ENCODE measurements at regions not wholly inside any gene's neighbourhood (a gene's known extent, or its start where the extent isn't known, plus 50 kb on each side); places are given as distances from the start of the nearest gene placed in this dataset.
"Not testable (repeated sequence)": the region's sequence is repeated elsewhere in the genome, so short reads cannot be mapped to it uniquely, and the experiment has no call there.

DNA sequence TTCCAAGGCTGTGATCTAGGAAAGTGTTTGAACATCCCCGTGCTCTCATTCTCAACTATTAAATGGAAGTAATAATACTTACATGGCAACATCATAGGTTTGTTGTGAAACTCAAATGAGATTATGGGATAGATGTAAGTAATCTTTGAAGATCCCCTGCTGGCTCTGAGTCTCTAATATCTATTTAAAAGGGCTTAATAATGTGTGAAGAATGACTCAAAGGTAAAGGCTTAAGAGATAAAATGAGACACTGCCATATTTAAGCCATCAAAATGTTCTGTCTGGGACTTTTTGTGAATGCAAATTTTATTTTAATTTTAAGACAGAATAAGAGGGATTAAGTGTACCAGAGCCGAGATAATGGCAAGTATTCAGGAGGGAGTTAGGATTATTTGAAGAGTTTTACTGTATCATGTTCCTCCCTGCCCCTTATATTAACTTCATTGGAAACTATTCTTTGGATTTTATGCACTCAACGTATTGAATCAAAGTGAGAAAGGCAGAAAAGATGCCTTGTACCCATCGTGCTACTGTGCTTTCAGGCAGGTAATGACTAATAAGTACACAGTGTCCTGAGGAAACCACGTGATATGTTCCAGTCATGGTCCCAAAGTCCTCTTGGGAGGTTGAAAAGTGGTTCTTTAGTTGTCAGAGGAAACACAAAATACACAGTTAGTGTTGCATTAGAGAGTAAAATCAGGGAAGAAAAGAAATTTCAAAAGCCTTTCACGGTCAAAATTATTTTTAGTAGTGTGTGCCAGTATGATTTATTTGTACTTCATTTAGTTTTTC, 192.4 kb downstream of the RBM46 start:
- peak; percentile 51 for DNase-seq (ENCODE audit: low read depth)
- no peak overlapping the region for H3K4me3 ChIP-seq (ENCODE audit: low read depth, low read length)

DNA sequence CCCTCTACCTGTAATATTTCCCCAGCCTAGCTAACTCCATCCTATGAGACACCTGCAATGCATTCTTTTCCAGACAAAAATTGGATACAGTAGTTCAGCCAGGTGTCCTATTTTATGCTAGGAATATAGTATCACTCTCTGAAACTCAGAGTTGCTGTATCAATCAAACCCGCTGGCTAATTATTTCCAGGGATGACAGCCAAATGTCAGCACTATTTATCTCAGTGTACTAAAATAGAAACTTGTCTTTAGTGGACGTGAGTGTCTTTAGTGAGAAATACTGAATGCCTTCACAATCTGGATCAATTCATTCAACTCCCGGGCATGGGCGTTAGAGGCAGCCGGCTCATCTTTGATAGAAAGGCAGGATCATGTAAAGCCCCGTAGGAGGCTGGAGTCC, 196.2 kb downstream of the RBM46 start:
- no peak for DNase-seq (ENCODE audit: low read depth)
- no peak overlapping the region for H3K4me3 ChIP-seq (ENCODE audit: low read depth, low read length)

DNA sequence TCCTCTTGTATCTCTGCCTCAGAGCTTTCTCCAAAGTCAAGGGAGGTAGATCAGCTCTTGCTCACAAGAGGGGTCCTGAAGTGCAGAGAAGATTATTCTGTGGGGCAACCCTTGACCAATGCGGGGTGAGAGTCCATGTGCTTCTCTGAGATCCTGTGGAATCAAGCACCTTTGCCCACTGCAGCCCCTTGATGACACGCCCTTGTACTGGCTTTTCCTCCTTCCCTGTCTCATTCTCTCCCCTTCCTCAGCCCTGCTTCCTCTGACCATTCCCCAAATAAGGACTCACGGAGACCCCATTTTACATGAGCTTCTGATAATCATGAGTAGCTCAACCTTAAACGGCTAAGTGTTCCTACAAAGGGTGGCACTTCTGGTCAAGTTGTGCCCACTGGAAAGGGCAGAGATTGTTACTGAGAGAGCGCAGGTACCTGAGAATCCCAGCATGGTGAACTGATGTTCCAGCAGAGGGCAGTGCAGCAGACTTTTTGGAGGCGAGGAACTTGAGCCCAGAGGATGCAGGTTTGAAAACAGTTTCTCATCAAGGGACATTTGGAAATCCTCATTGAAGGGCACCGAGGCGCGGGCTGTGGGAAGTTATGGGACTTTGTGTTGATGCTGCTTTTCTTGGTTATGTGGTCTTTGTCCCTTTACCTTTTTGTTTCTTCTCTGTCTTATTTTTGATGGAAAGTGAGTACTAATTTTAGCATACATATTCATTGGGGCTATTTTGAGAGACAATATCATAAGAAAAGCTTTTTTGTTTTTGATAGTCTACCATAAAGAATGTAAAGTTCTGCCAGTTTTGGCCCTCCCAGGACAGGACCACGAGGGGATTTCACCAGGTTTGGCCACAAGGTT, 201.3 kb downstream of the RBM46 start:
- no peak overlapping the region for H3K4me3 ChIP-seq (ENCODE audit: low read depth, low read length)
- peak; percentile 30 for DNase-seq (ENCODE audit: low read depth)

DNA sequence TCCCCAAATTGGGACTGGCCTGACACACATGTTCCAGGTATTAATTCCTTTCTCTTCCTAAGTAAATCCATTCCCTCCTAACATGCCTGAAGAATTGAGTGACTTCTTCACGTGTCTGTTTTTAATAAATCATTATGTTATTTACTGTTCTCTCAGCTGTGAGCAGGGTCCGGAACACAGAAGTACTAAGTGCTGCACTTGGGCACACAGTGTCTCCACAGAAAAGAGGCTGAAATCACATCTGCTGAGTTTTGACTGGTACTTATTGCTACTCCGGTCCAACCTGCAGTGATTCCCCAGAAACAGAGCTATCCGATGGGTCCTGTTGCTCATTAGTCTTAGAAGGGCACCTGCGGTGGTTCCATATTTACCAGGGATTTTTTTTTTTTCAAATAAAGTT, 202.6 kb downstream of the RBM46 start:
- H3K4me3 ChIP-seq (ENCODE audit: low read depth, low read length): no peak overlapping the region
- no peak for DNase-seq (ENCODE audit: low read depth)

DNA sequence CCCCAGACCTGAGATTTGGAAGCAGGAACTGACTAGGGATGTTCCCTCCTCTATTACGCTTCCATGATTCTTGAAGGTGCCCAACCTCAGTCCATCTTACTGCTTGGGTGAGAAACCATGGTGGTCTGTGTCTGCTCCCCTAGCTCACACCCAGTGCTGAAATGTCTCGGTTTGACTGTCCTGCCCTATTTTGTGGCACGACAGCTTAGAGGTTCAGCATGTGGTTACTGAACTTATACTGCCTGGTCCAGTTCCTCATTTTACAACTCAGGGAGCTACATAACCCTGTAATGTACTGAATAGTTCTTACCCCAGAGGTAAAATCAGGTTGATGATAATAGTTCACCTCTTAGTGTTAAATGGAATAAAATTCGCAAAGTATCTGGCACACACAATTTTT, 203.1 kb downstream of the RBM46 start:
- no peak overlapping the region for H3K4me3 ChIP-seq (ENCODE audit: low read depth, low read length)
- DNase-seq (ENCODE audit: low read depth): no peak

DNA sequence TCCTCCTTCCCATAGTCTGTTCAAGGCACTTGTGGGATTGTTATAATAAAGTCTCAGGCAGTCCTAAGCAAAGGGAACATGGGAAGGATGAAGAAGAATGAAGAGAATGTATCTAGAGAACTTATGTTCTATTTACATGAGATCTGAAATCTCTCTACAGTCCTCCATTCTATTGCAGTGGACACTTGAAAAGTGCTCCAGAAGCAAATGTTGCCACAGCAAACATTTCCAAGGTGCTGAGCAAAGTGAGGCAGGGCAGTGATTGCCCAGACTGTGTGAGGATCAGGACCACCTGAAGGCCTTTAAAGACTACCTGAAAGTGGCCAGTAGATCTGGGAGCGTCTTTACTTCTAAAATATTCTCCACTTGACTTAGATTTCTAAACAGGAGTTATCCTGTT, 203.5 kb downstream of the RBM46 start:
- no peak overlapping the region for H3K4me3 ChIP-seq (ENCODE audit: low read depth, low read length)
- DNase-seq (ENCODE audit: low read depth): no peak

DNA sequence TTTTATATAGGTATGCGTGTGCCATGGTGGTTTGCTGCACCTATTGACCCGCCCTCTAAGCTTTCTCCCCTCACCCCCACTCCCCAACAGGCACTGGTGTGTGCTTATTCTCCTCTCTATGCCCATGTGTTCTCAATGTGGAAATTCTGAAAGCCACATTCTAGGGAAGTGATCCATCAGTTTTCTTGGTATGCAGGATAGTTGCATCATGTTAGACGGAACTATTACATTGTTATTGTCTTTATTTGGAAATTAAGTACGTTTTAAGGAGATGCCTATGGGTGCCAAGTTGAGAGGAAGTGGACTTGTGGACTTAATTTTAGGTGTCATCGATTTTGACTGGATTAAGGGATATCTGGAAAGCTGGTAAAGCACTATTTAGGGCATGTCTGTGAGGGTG, 204.6 kb downstream of the RBM46 start:
- DNase-seq (ENCODE audit: low read depth): peak; percentile 64

DNA sequence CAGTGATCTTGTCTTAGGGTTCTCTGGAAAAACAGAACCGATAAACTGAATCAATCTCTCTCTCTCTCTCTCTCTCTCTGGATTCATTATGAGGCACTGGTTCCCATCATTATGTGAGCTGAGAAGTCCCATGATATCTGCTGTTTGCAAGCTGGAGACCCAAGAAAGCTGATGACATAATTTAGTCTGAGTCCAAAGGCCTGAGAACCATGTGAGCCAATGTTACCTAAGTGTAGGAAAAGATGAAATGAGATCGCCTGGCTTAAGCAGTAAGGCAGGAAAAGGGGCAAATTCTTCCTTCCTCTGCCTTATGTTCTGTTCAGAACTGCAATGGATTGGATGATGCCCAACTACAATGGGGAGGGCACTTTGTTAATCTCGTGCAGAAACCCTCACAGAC, 207.4 kb downstream of the RBM46 start:
- no peak overlapping the region for H3K4me3 ChIP-seq (ENCODE audit: low read depth, low read length)
- no peak for DNase-seq (ENCODE audit: low read depth)

More for the DNA sequence above, 204.6 kb downstream of the RBM46 start:
- H3K4me3 ChIP-seq (ENCODE audit: low read depth, low read length): no peak overlapping the region

DNA sequence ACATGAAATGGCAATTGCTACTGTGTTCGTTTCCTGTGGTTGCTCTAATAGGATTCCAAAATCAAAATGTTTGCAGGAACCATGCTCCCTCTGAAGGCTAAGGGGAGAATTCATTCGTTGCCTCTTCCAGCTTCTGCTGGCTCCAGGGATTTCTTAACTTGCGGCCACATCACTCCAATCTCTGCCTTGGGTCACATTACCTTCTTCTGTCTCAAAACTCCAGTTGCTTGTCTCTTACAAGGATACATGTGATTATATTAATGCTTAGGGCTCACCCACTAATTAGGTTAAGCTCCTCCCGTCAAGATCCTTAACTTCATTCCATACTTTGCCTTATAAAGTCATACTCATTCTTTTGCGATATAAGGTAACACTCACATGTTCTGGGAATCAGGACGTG, 208.4 kb downstream of the RBM46 start:
- no peak overlapping the region for H3K4me3 ChIP-seq (ENCODE audit: low read depth, low read length)

DNA sequence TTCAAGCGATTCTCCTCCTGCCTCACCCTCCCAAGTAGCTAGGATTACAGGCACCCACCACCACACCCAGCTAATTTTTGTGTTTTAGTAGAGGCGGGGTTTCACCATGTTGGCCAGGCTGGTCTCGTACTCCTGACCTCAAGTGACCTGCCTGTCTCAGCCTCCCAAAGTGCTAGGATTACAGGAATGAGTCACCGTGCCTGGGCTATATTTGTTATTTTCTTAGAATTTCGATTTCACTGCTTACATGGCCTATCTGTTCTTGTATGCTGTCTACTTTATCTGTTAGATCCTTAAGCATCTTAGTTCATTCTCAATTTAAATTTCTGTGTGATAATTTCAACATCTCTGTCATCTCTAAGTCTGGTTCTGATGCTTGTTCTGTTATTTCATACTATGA, 210.6 kb upstream of the NPY2R start:
- not testable (repeated sequence) for DNase-seq (ENCODE audit: low read depth); H3K4me3 ChIP-seq (ENCODE audit: low read depth, low read length)

More for the DNA sequence above, 208.4 kb downstream of the RBM46 start:
- DNase-seq (ENCODE audit: low read depth): no peak

DNA sequence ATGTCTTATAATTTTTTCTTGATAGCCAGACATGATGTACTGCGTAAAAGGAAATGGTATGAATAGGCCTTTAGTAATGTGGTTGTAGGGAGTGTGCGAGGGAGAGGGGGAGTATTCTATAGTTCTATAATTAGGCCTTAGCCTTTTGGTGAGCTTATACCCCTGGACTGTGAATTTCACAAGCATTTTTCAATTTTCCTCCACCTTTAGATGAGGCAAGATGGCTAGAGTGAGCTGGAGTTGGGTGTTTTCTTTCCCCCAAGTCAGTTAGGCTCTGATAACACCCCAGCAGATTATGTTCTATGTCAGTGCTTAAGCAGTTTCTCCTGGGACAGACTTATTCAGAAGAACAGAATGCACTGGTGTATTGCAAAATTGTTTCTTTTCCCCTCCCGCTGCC, 210.2 kb upstream of the NPY2R start:
- H3K4me3 ChIP-seq (ENCODE audit: low read depth, low read length): no peak overlapping the region
- DNase-seq (ENCODE audit: low read depth): peak; percentile 98

DNA sequence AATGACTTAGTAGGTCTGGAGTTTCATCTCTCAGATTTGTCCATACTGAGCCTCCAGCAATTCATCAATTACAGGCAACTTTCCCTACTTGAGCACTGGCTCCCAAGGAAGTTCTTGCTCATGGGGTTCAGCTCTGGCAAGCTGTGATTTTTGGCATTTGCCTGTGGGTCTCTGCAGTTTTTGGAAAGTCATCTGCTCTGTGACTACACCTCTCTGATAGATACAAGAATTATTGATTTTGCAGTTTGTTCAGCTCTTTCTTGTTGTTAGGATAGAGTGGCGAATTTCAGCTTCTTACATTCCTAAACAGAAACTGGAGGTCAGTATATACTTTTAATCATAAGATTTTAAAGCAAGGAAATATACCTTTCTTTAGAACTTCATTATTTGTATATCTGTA, 209.7 kb upstream of the NPY2R start:
- DNase-seq (ENCODE audit: low read depth): no peak
- H3K4me3 ChIP-seq (ENCODE audit: low read depth, low read length): no peak overlapping the region

DNA sequence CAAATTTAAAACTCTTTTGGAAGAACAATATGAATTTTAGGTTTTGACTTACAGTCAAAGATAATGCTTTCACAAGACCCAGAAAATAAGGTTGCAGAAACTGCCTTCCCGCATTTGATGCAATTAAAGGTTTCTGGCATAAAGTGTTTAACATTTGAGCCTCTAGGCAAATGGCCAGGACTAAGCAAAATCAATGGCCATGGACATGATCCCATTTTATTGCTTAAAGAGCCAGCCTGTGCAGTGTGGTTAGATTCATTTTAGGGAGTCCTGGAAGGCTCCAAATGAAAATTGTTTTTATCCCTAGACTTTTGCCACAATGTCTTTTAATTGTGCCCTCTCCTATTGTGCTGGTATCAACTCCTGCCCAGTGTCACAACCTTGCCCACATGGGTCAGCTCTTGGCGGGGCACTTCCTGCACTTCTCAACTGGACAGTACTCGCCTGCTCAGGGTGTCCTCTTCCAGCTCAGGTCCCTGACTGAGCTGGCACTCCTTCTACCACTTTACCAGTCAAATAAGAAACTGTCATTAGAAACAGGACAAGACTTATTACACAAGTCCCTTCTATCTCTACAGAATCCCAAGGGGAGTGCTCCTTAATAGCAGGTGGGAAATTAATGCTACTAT, 208.4 kb upstream of the NPY2R start:
- no peak for DNase-seq (ENCODE audit: low read depth)
- no peak overlapping the region for H3K4me3 ChIP-seq (ENCODE audit: low read depth, low read length)

DNA sequence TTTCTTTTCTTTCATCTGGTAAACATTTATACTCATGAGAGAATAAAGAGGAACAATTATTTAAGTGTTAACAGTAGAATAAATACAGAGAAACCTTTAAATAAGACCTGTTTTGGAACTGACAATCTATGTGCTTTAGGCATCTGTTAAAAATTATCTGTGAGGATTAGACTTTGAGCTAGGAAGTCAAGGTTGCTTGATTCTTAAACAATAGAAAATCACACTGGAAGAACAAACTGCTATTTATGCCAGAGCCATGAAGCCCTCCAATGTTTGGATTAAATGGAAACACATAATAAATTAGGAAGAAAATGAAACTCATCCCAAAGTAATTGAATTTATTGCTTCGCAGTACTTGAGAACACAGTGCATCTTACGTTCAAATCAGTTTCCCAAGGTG, 207.2 kb upstream of the NPY2R start:
- no peak overlapping the region for H3K4me3 ChIP-seq (ENCODE audit: low read depth, low read length)
- DNase-seq (ENCODE audit: low read depth): no peak

DNA sequence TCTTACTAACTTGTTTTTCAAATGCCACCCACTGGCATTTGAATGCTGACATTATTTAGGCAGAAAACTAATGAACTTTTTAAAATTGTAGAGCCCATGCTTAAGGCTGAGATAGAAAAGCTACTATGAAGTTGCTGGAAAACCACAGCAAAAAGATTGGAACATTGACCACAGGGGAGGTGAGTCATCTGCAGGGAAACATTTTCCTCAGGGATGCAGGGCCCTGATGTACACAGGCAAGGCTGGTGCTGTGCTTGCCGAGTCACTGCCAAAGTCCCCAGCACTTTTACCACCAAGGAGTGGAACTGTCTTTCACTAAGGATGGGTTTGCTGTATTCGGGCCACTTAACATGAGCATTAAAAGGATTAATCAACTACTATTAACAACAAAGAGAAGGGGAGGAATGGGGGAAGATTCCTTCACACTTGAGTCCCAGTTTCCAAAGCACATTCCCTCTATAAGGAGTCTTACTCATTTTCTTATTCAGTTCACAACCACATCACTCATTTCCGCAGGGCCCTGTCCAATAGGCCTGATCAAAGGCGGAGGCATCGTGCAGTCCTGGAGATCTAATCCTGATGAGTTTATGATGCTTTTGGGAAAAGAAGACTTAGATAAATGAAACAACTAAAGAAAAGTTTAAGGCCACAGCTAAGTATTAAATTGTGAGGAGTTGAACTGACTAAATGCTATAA, 202.9 kb upstream of the NPY2R start:
- H3K4me3 ChIP-seq (ENCODE audit: low read depth, low read length): no peak overlapping the region
- DNase-seq (ENCODE audit: low read depth): peak; percentile 76

DNA sequence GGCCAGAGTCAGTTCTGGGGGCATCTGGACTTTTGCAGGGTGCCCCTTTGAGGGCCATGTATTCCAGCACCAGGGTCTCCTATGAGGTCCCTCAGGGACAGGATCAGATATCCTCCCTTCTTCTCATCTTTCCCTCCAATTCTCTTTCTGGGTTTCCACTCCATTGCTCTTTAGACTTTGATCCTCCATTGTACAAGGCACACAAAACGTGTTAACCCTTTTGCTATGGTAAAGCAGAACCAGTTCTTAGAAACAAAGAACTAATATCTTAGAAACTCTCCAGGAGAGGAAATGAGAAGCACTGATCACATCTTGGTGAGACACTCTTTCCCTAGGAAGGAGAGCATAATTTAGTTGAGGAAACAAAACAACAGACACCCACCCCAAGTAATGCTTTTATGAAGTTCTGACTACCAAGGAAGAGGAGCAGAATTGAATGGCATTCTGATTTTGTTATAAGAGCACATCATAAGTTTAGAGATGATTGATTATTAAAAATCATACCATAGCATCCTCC, 200.7 kb upstream of the NPY2R start:
- H3K4me3 ChIP-seq (ENCODE audit: low read depth, low read length): no peak overlapping the region
- DNase-seq (ENCODE audit: low read depth): no peak

DNA sequence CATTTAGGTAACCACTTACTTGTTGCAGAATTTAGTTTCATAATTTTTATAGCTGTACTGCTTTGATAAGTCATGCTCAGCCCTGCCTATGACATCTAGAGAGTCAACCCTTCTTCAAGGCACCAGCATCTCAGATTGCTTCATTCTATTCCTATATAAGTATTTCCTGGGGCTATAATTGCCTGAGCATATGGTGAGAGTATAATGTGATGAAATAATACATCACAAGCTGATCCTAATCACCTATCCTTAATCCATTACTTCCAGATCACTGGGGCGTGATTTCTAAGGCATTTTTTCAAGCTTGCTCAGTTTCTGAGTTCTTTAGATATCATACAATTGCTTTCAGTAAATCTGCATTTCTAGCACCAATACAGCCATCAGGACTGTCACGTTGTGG, 200.0 kb upstream of the NPY2R start:
- no peak for DNase-seq (ENCODE audit: low read depth)
- no peak overlapping the region for H3K4me3 ChIP-seq (ENCODE audit: low read depth, low read length)

DNA sequence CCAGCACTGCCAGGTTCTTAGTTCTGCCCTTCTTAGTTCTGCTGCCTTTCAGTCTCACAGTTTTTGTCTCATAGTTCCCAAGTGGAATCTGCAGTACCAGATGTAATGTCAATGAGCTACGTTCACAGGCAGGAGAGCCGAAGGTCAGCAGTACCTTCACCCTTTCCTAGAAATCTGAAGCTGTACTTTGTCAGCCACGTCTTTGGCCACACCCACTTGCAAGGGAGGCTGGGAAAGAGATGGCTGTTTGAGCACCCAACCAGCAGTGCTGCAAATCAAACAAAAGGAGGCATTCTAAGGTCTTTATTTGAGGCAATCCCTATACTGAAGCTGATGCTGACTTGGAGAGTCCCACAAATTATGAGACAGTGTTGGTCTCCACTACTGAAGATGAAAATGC, 199.1 kb upstream of the NPY2R start:
- H3K4me3 ChIP-seq (ENCODE audit: low read depth, low read length): no peak overlapping the region
- no peak for DNase-seq (ENCODE audit: low read depth)

DNA sequence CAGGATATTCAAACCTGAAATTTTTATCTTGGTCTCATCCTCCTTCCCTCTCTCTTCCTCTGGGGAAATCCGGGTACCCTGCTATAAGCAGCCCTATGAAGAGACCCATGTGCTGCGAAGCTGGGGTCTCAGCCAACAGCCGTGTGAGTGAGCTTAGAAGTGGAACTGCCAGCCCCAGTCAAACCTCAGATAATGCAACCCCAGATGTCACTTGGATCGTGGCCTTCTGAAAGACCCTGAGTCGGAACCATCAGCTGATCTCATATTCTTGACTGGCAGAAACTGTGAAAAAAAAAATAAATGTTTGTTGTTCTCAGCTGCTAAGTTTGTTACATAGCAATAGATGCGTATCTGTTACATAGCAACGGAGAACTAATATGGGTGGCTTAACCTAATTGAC, 198.1 kb upstream of the NPY2R start:
- no peak overlapping the region for H3K4me3 ChIP-seq (ENCODE audit: low read depth, low read length)
- no peak for DNase-seq (ENCODE audit: low read depth)
